ENCODE measurements at regions not wholly inside any gene's neighbourhood (a gene's known extent, or its start where the extent isn't known, plus 50 kb on each side); places are given as distances from the start of the nearest gene placed in this dataset.

- TF ChIP-seq CTCF (IDR thresholded peaks at IDR 0.05; ENCODE audit: low read depth, low read length), result no peak
- no peak overlapping the region for H3K4me3 ChIP-seq (ENCODE audit: low read depth, low read length)
- DNase-seq (ENCODE audit: low read depth, low spot score), result no peak
- in situ Hi-C loops (cut with HindIII; ENCODE audit: low sequenced_read_pairs), result no loop called here
These were observed 120.2 kb downstream of the TSN start for GRCh38 chr2:121875585-121876185.

GRCh38 chr2:121877366-121877765 is 121.9 kb downstream of the TSN start:
- in situ Hi-C loops (cut with HindIII; ENCODE audit: low sequenced_read_pairs), result no loop called here

GRCh38 chr2:121880283-121880682 is 124.8 kb downstream of the TSN start:
- in situ Hi-C loops (cut with HindIII; ENCODE audit: low sequenced_read_pairs), result no loop called here
- no peak overlapping the region for H3K4me3 ChIP-seq (ENCODE audit: low read depth, low read length)
- TF ChIP-seq CTCF (IDR thresholded peaks at IDR 0.05; ENCODE audit: low read depth, low read length), result no peak
- no peak for DNase-seq (ENCODE audit: low read depth, low spot score)

More at GRCh38 chr2:121877366-121877765, 121.9 kb downstream of the TSN start:
- H3K4me3 ChIP-seq (ENCODE audit: low read depth, low read length), result no peak overlapping the region
- no peak for TF ChIP-seq CTCF (IDR thresholded peaks at IDR 0.05; ENCODE audit: low read depth, low read length)
- DNase-seq (ENCODE audit: low read depth, low spot score), result no peak

- no peak overlapping the region for H3K4me3 ChIP-seq (ENCODE audit: low read depth, low read length)
- in situ Hi-C loops (cut with HindIII; ENCODE audit: low sequenced_read_pairs), result no loop called here
- DNase-seq (ENCODE audit: low read depth, low spot score), result no peak
- TF ChIP-seq CTCF (IDR thresholded peaks at IDR 0.05; ENCODE audit: low read depth, low read length), result no peak
These were observed 125.6 kb downstream of the TSN start for GRCh38 chr2:121881038-121881437.

GRCh38 chr2:121881950-121882349 is 126.5 kb downstream of the TSN start:
- in situ Hi-C loops (cut with HindIII; ENCODE audit: low sequenced_read_pairs), result no loop called here
- no peak overlapping the region for H3K4me3 ChIP-seq (ENCODE audit: low read depth, low read length)
- TF ChIP-seq CTCF (IDR thresholded peaks at IDR 0.05; ENCODE audit: low read depth, low read length), result no peak
- DNase-seq (ENCODE audit: low read depth, low spot score), result no peak

GRCh38 chr2:121884078-121884477 is 128.6 kb downstream of the TSN start:
- in situ Hi-C loops (cut with HindIII; ENCODE audit: low sequenced_read_pairs), result no loop called here
- TF ChIP-seq CTCF (IDR thresholded peaks at IDR 0.05; ENCODE audit: low read depth, low read length), result no peak
- DNase-seq (ENCODE audit: low read depth, low spot score), result no peak
- H3K4me3 ChIP-seq (ENCODE audit: low read depth, low read length), result no peak overlapping the region

All from astrocyte of the spinal cord (primary cell).